ENCODE measurements at regions not wholly inside any gene's neighbourhood (a gene's known extent, or its start where the extent isn't known, plus 50 kb on each side); places are given as distances from the start of the nearest gene placed in this dataset.

DNA sequence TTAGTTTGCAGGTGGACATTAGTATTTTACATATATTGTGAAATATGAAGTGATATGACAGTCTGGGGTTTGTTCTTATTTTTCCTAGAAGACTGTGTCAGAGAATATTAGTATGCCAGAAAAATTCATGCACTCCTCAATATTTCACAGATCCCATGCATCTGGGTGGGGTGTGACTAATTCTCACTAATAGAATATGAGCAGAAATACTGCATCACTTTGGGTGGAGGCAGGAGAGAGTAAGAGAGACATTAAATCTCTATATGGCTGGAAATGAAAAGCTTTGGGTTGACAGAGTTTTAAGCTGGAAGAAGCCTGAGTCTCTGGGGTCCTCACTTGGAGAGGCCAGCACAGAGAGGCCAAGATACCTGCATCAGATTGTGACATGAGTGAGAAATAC lies 101.3 kb upstream of the DPH6 start:
- DNase-seq (ENCODE audit: low spot score): no peak
- Histone ChIP-seq H3K4me1 (no peaks in the 10 kb centered on the region), H3K36me3 (no peaks in the 10 kb centered on the region), H3K9me3 (no peaks in the 10 kb centered on the region), H3K4me3 (no peak overlapping the region), H3K27ac (no peak overlapping the region), H3K27me3 (no peaks in the 10 kb centered on the region)
- TF ChIP-seq, protein P1, sequence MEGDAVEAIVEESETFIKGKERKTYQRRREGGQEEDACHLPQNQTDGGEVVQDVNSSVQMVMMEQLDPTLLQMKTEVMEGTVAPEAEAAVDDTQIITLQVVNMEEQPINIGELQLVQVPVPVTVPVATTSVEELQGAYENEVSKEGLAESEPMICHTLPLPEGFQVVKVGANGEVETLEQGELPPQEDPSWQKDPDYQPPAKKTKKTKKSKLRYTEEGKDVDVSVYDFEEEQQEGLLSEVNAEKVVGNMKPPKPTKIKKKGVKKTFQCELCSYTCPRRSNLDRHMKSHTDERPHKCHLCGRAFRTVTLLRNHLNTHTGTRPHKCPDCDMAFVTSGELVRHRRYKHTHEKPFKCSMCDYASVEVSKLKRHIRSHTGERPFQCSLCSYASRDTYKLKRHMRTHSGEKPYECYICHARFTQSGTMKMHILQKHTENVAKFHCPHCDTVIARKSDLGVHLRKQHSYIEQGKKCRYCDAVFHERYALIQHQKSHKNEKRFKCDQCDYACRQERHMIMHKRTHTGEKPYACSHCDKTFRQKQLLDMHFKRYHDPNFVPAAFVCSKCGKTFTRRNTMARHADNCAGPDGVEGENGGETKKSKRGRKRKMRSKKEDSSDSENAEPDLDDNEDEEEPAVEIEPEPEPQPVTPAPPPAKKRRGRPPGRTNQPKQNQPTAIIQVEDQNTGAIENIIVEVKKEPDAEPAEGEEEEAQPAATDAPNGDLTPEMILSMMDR (IDR thresholded peaks at IDR 0.05): no peak

DNA sequence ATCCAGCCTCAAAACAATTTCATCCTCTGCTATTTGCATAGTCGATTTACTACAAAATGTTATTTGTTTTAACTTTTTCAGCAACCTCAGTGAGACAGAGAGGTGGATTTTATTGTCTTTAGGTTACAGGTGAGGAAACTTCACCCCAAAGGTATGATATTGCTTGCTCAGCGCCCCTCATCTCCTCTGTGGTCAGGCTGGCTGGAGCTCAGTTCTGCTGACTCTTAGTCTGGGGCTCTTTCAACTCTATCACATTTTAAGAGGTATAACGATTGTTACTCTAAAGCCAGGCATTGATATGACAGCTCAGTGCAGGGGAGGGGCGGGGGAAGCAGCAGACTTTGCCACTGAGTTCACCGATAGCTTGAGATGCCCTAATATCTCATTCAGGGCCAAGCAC lies 103.0 kb upstream of the DPH6 start:
- TF ChIP-seq, protein P1 (IDR thresholded peaks at IDR 0.05): no peak
- no peaks in the 10 kb centered on the region for H3K36me3 ChIP-seq
- DNase-seq (ENCODE audit: low spot score): no peak
- no peaks in the 10 kb centered on the region for H3K4me1 ChIP-seq
- H3K4me3 ChIP-seq: no peak overlapping the region
- H3K27ac ChIP-seq: no peak overlapping the region
- H3K9me3 ChIP-seq: no peaks in the 10 kb centered on the region
- no peaks in the 10 kb centered on the region for H3K27me3 ChIP-seq

GRCh38 chr15:35649575-35649974 lies 103.6 kb upstream of the DPH6 start:
- Histone ChIP-seq H3K36me3 (no peaks in the 10 kb centered on the region), H3K4me1 (no peaks in the 10 kb centered on the region), H3K9me3 (no peaks in the 10 kb centered on the region), H3K27ac (no peak overlapping the region), H3K4me3 (no peak overlapping the region), H3K27me3 (no peaks in the 10 kb centered on the region)
- no peak for DNase-seq (ENCODE audit: low spot score)
- TF ChIP-seq, protein P1 (IDR thresholded peaks at IDR 0.05): no peak

GRCh38 chr15:35654332-35654731 lies 108.4 kb upstream of the DPH6 start:
- TF ChIP-seq, protein P1 (IDR thresholded peaks at IDR 0.05): no peak
- Histone ChIP-seq H3K27ac (no peak overlapping the region), H3K36me3 (no peaks in the 10 kb centered on the region), H3K9me3 (no peaks in the 10 kb centered on the region), H3K27me3 (no peaks in the 10 kb centered on the region), H3K4me3 (no peak overlapping the region), H3K4me1 (no peaks in the 10 kb centered on the region)
- no peak for DNase-seq (ENCODE audit: low spot score)

DNA sequence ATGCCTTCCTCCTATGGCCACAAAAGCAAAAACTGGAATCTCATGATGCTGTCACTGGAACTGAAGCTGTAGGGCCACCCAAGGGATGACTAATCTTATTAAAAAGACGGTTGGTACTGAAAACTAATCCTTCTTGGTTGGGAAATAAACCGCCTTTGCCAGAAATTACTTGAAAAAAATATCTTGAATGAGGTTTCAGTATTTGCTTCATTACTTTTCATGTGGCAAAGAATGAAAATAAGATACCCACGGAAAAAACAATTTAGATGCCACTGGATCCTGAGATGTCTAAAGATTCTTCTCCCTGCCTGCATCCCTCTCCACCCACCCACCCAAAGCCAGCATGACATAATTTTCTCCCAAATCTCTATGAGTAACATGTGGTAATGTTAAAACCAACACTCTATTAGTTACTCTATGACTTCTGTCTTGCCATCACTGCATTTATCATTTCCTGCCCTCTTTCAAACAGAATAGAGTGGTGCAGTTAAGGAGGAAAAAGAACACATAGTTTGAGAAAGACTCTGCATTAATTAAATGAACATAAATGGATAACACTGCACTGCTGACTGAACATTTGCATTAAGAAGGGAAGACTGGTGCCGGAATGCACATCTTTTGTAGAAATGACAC lies 111.8 kb upstream of the DPH6 start:
- TF ChIP-seq, protein P1 (IDR thresholded peaks at IDR 0.05): no peak
- H3K36me3 ChIP-seq: no peaks in the 10 kb centered on the region

GRCh38 chr15:35663956-35664355 lies 118.0 kb upstream of the DPH6 start:
- H3K27me3 ChIP-seq: no peaks in the 10 kb centered on the region
- H3K27ac ChIP-seq: no peak overlapping the region
- H3K4me1 ChIP-seq: peaks cover 0 to 24% of the 10 kb centered on the region in 2 donors
- H3K9me3 ChIP-seq: no peaks in the 10 kb centered on the region
- no peak for DNase-seq (ENCODE audit: low spot score)
- H3K36me3 ChIP-seq: no peaks in the 10 kb centered on the region
- TF ChIP-seq, protein P1 (IDR thresholded peaks at IDR 0.05): no peak
- H3K4me3 ChIP-seq: no peak overlapping the region

More for the DNA sequence above, 111.8 kb upstream of the DPH6 start:
- H3K27ac ChIP-seq: peak overlapping the region in 1 of 2 donors; percentile 32
- DNase-seq (ENCODE audit: low spot score): no peak
- H3K4me1 ChIP-seq: no peaks in the 10 kb centered on the region
- no peaks in the 10 kb centered on the region for H3K27me3 ChIP-seq
- H3K9me3 ChIP-seq: no peaks in the 10 kb centered on the region
- H3K4me3 ChIP-seq: no peak overlapping the region

All from right atrium auricular region (tissue), 2 donors.